Neuronal stem cell (in vitro differentiated cells): ENCODE measurements at regions not wholly inside any gene's neighbourhood (a gene's known extent, or its start where the extent isn't known, plus 50 kb on each side); places are given as distances from the start of the nearest gene placed in this dataset.

Experiments used
- DNase-seq: peaks from one replicate; pipeline ENCODE4 v3.0.0-alpha.2; 2013; ENCODE audit warnings: low spot score
- H2AFZ ChIP-seq: one replicate; pipeline ENCODE4 v1.6.1; 2013; ENCODE audit warnings: mild to moderate bottlenecking, low read length, inconsistent platforms
- H2AK5ac ChIP-seq: 2 replicates; pipeline ENCODE4 v1.6.1; 2013; ENCODE audit warnings: low read depth, mild to moderate bottlenecking, inconsistent platforms, low read length, moderate library complexity, mixed read lengths
- H2BK120ac ChIP-seq: 2 replicates; pipeline ENCODE4 v1.6.1; 2013; ENCODE audit warnings: low read depth, mild to moderate bottlenecking, inconsistent platforms, low read length, moderate library complexity, mixed read lengths
- H2BK12ac ChIP-seq: one replicate; pipeline ENCODE4 v1.6.1; 2013; ENCODE audit warnings: low read length, inconsistent platforms
- H2BK15ac ChIP-seq: 2 replicates; pipeline ENCODE4 v1.6.1; 2013; ENCODE audit warnings: mild to moderate bottlenecking, low read length, inconsistent platforms, mixed read lengths
- H2BK5ac ChIP-seq: one replicate; pipeline ENCODE4 v1.6.1; 2013; ENCODE audit warnings: inconsistent platforms, mild to moderate bottlenecking, low read length, moderate library complexity
- H3K14ac ChIP-seq: one replicate; pipeline ENCODE4 v1.6.1; 2013; ENCODE audit warnings: low read length, inconsistent platforms
- H3K18ac ChIP-seq: 2 replicates; pipeline ENCODE4 v1.6.1; 2013; ENCODE audit warnings: low read length, inconsistent platforms
- H3K23ac ChIP-seq: 2 replicates; pipeline ENCODE4 v1.6.1; 2013; ENCODE audit warnings: low read depth, mild to moderate bottlenecking, mixed read lengths, low read length, inconsistent platforms; ENCODE audit not compliant: poor library complexity
- H3K27ac ChIP-seq: replicated peaks from 3 replicates; pipeline ENCODE4 v1.5.1; 2013; ENCODE audit warnings: low read length, inconsistent platforms
- H3K27me3 ChIP-seq, 3 experiments: 2 replicates each; pipeline ENCODE4 v1.6.1; 2013; ENCODE audit warnings: low read length in 3 of 3, mild to moderate bottlenecking in 2 of 3, inconsistent platforms in 1 of 3, low read depth in 1 of 3, mixed read lengths in 1 of 3, moderate library complexity in 1 of 3; ENCODE audit not compliant: control insufficient read depth in 3 of 3, insufficient read depth in 3 of 3
- H3K36me3 ChIP-seq, 2 donors: replicated peaks in 1 of 2; 2 replicates each; pipeline ENCODE4 v1.6.1; 2013; ENCODE audit warnings: low read length in 2 of 2; ENCODE audit not compliant: control insufficient read depth in 2 of 2, insufficient read depth in 2 of 2
- H3K4ac ChIP-seq: 2 replicates; pipeline ENCODE4 v1.6.1; 2013; ENCODE audit warnings: inconsistent platforms, mild to moderate bottlenecking, low read length, moderate library complexity
- H3K4me1 ChIP-seq, 2 donors: 1 replicate in 1 of 2; 2 replicates in 1 of 2; pipeline ENCODE4 v1.6.1; 2013; ENCODE audit warnings: low read length in 2 of 2, low read depth in 1 of 2; ENCODE audit not compliant: control insufficient read depth in 2 of 2, insufficient read depth in 1 of 2
- H3K4me2 ChIP-seq: one replicate; pipeline ENCODE4 v1.6.1; 2013; ENCODE audit warnings: mild to moderate bottlenecking, low read length, inconsistent platforms; ENCODE audit not compliant: insufficient read depth, poor library complexity, severe bottlenecking
- H3K4me3 ChIP-seq, 2 donors: 2 replicates each; pipeline ENCODE4 v1.5.1; 2013; ENCODE audit warnings: low read length in 2 of 2, mild to moderate bottlenecking in 2 of 2, inconsistent platforms in 1 of 2, moderate library complexity in 1 of 2
- H3K79me1 ChIP-seq: one replicate; pipeline ENCODE4 v1.6.1; 2013; ENCODE audit warnings: low read depth, mild to moderate bottlenecking, inconsistent platforms, low read length, moderate library complexity
- H3K9ac ChIP-seq: one replicate; pipeline ENCODE4 v1.6.1; 2013; ENCODE audit warnings: mild to moderate bottlenecking, low read depth, low read length, inconsistent platforms; ENCODE audit not compliant: poor library complexity
- H3K9me3 ChIP-seq, 2 donors: replicated peaks in 1 of 2; 2 replicates each; pipeline versions ENCODE3 to v1.6.1; 2013; ENCODE audit warnings: low read length in 2 of 2, mild to moderate bottlenecking in 2 of 2, inconsistent platforms in 1 of 2, low read depth in 1 of 2, mixed read lengths in 1 of 2, moderate library complexity in 1 of 2; ENCODE audit not compliant: control insufficient read depth in 2 of 2, insufficient read depth in 1 of 2
- H4K8ac ChIP-seq: one replicate; pipeline ENCODE4 v1.6.1; 2013; ENCODE audit warnings: low read depth, mild to moderate bottlenecking, inconsistent platforms, low read length, moderate library complexity
- H4K91ac ChIP-seq: one replicate; pipeline ENCODE4 v1.6.1; 2013; ENCODE audit warnings: low read length, low read depth, mild to moderate bottlenecking, inconsistent platforms; ENCODE audit not compliant: poor library complexity
- WGBS, 2 donors: extraction: QIAGEN DNeasy Blood & Tissue Kit; methylation state at CpG; one replicate each; pipeline ENCODE4 v1.1.7; 2013; ENCODE audit warnings: missing lambda C conversion rate in 2 of 2, mixed read lengths in 1 of 2; ENCODE audit not compliant: insufficient read length in 2 of 2, insufficient replicate concordance in 1 of 2; ENCODE audit errors: extremely low coverage in 2 of 2; 5-methylcytosine and 5-hydroxymethylcytosine counted together

DNA sequence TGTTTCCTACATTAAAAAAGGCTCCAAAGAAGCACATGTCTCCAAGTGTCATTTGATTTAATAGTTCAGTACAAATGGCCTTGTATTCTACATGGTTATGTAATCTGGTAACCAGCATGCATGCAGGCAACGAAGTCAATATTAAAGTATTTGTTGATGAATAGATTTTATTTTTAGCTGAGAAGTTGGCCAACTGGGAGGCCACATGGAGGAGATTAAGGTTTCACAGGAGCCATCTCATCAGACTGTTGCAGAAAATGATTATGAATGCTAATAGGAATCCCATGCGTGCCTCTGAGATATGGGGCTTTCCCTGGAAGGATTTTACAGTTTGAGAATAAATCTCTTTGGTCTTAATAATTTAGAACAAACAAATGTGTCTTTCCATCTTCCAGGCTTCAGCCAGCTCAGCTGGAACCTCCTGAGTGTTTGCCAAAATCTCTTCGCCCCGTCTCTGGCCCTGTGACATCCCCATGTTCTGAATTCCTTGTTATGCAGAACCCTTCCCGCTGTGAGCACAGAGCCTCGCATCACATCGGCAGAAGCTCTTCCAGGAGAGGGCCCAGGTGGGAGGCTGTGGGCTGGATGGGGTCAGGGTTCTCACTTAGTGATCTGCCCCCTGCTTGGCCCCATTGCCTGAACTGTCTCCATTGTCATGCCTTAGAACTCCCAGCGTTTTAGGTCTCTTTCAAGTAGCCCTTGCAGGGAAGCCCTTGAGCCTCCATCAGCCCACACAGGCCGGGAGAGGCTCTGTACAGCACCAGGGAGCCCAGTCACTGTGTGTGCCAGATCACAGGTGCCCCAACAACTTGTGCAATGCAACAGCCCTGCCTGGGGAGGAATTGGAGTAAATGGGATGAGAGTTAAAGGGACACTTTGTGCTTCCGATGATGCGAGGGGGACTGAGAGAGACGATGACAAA, 190.5 kb upstream of the TWIST2 start:
- Histone ChIP-seq H2AFZ (no peak overlapping the region), H2BK5ac (no peak overlapping the region), H4K91ac (no peak overlapping the region), H2BK15ac (peak overlapping the region; percentile 35), H3K23ac (no peak overlapping the region), H3K4ac (no peak overlapping the region), H2BK12ac (no peak overlapping the region), H2BK120ac (no peak overlapping the region), H3K9ac (no peak overlapping the region), H3K4me3 (no peak overlapping the region), H3K18ac (no peak overlapping the region), H3K27me3 (peaks cover 0 to 4% (median 0%) of the 10 kb centered on the region in 3 experiments), H3K4me2 (no peak overlapping the region), H3K9me3 (no peaks in the 10 kb centered on the region), H2AK5ac (no peak overlapping the region), H3K27ac (no peak overlapping the region), H3K36me3 (no peaks in the 10 kb centered on the region), H3K79me1 (no peaks in the 10 kb centered on the region), H3K14ac (no peak overlapping the region), H3K4me1 (peaks cover 0 to 10% of the 10 kb centered on the region in 2 donors), H4K8ac (no peak overlapping the region)
- WGBS, 2 donors = no CpG with 5 or more reads among the region's 12 CpGs
- DNase-seq = no peak

- peak overlapping the region; percentile 34 for H2BK12ac ChIP-seq
- no peak overlapping the region for H2AFZ ChIP-seq
- no peak overlapping the region for H4K8ac ChIP-seq
- no peak overlapping the region for H2BK5ac ChIP-seq
- H3K23ac ChIP-seq = peak overlapping the region; percentile 75
- no peaks in the 10 kb centered on the region for H3K9me3 ChIP-seq
- peak overlapping the region; percentile 51 for H3K18ac ChIP-seq
- H4K91ac ChIP-seq = no peak overlapping the region
- no peak for DNase-seq
- peaks cover 0 to 4% (median 0%) of the 10 kb centered on the region in 3 experiments for H3K27me3 ChIP-seq
- WGBS, 2 donors = no CpG with 5 or more reads among the region's 7 CpGs
- H3K36me3 ChIP-seq = no peaks in the 10 kb centered on the region
- peak overlapping the region; percentile 18 for H2AK5ac ChIP-seq
- no peak overlapping the region for H3K9ac ChIP-seq
- H3K4me1 ChIP-seq = peaks cover 0 to 10% of the 10 kb centered on the region in 2 donors
- no peak overlapping the region for H3K4me2 ChIP-seq
- no peak overlapping the region for H3K27ac ChIP-seq
- no peak overlapping the region for H3K4ac ChIP-seq
- no peak overlapping the region for H2BK120ac ChIP-seq
- no peak overlapping the region for H3K4me3 ChIP-seq
- H3K79me1 ChIP-seq = no peaks in the 10 kb centered on the region
- peak overlapping the region; percentile 35 for H2BK15ac ChIP-seq
- H3K14ac ChIP-seq = peak overlapping the region; percentile 75
Observed at GRCh38 chr2:238658054-238658407, 189.9 kb upstream of the TWIST2 start.

DNA sequence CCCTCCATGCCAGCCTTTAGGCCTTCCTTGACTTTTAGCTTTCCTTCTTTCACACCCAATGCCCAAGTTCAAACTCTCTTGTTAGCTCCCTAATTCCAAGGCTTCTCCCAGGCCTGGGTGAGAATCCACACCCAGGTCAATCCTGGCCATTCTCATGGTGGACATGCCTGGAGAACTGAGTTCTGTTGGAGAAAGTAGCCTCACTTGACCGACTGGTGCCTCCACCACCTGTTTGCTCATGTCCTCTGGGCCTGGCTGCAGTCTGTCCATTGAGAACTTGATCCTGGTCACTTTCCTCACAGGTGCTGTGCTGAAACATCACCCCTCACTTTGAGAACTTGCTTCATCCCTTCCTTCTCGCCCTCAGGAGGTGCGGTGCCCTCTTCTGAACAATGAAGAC, 189.1 kb upstream of the TWIST2 start:
- H4K8ac ChIP-seq = no peak overlapping the region
- H3K4ac ChIP-seq = no peak overlapping the region
- H4K91ac ChIP-seq = no peak overlapping the region
- no peak overlapping the region for H2AK5ac ChIP-seq
- H2BK15ac ChIP-seq = no peak overlapping the region
- H2BK120ac ChIP-seq = no peak overlapping the region
- no CpG with 5 or more reads among the region's 3 CpGs for WGBS, 2 donors
- DNase-seq = no peak
- no peak overlapping the region for H2BK5ac ChIP-seq
- no peak overlapping the region for H3K4me2 ChIP-seq
- no peak overlapping the region for H3K27ac ChIP-seq
- H3K9ac ChIP-seq = no peak overlapping the region
- H3K14ac ChIP-seq = no peak overlapping the region
- no peak overlapping the region for H2BK12ac ChIP-seq
- H3K27me3 ChIP-seq = peaks cover 0 to 4% (median 0%) of the 10 kb centered on the region in 3 experiments
- H3K23ac ChIP-seq = no peak overlapping the region
- H3K18ac ChIP-seq = no peak overlapping the region
- H3K79me1 ChIP-seq = no peaks in the 10 kb centered on the region
- no peak overlapping the region for H2AFZ ChIP-seq
- peaks cover 0 to 4% of the 10 kb centered on the region in 2 donors for H3K4me1 ChIP-seq
- H3K9me3 ChIP-seq = no peaks in the 10 kb centered on the region
- no peak overlapping the region for H3K4me3 ChIP-seq
- no peaks in the 10 kb centered on the region for H3K36me3 ChIP-seq

GRCh38 chr2:238659231-238659630, 188.7 kb upstream of the TWIST2 start:
- no peak overlapping the region for H3K9ac ChIP-seq
- no peak overlapping the region for H2AK5ac ChIP-seq
- no peak overlapping the region for H2BK12ac ChIP-seq
- no CpG with 5 or more reads among the region's 6 CpGs for whole genome bisulfite sequencing, 2 donors
- no peak overlapping the region for H2BK5ac ChIP-seq
- no peak overlapping the region for H3K4me3 ChIP-seq
- peaks cover 0 to 4% of the 10 kb centered on the region in 2 donors for H3K4me1 ChIP-seq
- no peaks in the 10 kb centered on the region for H3K9me3 ChIP-seq
- H2BK120ac ChIP-seq = no peak overlapping the region
- no peak overlapping the region for H3K27ac ChIP-seq
- no peak overlapping the region for H4K8ac ChIP-seq
- H2AFZ ChIP-seq = no peak overlapping the region
- H4K91ac ChIP-seq = no peak overlapping the region
- no peak overlapping the region for H3K4me2 ChIP-seq
- no peak overlapping the region for H3K14ac ChIP-seq
- H3K79me1 ChIP-seq = no peaks in the 10 kb centered on the region
- DNase-seq = no peak
- no peak overlapping the region for H3K18ac ChIP-seq
- H3K4ac ChIP-seq = no peak overlapping the region
- H3K27me3 ChIP-seq = peaks cover 0 to 4% (median 0%) of the 10 kb centered on the region in 3 experiments
- no peak overlapping the region for H2BK15ac ChIP-seq
- H3K23ac ChIP-seq = no peak overlapping the region
- H3K36me3 ChIP-seq = no peaks in the 10 kb centered on the region
